NCI-H524 treated with DMSO at 0.1 percent for 48 hours (cell line): ENCODE measurements at regions not wholly inside any gene's neighbourhood (a gene's known extent, or its start where the extent isn't known, plus 50 kb on each side); places are given as distances from the start of the nearest gene placed in this dataset.

Experiments
- DNase-seq: peaks from one replicate; lab custom pipeline; 2025; lab: John Stamatoyannopoulos, UW

DNA sequence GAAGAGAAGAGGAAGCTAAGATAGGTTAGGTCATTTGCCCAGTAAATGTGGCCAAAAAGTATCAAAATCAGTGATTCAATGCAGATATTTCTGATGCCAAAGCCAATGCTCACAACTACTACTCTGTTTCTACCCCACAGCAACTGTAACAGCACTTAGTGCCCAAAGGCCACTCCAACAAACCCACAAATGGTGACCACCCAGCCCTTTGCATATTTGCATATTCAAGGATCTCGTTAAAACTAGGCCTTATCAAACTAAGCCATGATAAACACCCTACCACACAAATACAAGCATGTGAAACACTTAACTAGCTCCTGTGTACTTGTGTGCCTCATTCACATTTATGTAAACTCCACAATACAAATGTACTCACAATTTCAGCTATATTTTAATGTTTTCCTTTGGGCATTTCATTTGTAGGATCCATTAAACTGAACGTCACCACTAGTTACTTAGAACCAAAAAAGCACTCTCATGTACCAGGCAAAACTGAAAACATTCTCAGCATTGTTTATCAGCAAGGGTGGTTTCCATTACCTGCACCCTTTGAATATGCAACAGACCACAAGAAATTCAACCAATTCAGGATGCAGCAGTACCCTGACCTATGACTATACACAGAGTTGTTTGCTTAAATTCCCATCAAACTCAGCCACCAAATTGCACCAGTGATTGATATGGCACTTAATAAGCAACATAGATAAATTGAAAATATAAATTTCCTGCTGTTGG is 111.2 kb upstream of the STT3B start:
- no peak for DNase-seq

DNA sequence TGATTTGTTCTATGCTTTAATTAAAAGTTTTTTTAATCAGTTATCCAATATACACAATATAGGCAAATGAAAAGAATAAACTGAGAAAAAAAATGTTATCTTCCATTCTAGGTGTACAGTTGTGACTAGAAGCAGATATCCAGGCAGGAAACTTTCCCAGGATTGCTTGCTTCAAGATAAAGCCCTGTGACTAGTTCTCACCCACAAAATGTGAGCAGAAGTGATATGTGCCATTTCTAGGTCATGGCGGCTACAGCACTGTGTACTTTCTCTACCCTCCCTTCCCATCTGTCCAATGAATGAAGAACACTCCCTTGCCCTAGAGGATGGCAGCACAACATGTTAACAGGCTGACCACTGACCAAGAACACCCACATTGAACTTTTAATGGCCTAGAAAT is 110.5 kb upstream of the STT3B start:
- DNase-seq, result no peak

DNA sequence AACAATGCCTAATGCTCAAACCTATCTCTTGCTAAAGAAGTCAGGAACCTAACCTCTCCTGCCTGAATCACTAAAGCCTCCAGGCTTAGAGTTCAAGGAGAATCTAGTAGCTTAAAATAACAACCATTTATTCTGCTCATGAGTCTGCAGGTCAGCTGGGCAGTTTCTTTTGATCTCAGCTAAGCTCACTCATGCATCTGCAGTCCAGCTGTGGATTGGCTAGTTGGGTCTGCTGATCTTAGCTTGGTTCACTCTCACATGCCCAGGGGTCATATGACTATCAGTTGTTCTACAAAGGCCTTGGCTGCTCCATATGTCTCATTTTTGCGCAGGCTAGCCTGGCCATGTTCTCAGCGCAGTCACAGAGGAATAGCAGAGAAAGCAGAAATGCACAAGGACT is 109.2 kb upstream of the STT3B start:
- DNase-seq, result no peak

DNA sequence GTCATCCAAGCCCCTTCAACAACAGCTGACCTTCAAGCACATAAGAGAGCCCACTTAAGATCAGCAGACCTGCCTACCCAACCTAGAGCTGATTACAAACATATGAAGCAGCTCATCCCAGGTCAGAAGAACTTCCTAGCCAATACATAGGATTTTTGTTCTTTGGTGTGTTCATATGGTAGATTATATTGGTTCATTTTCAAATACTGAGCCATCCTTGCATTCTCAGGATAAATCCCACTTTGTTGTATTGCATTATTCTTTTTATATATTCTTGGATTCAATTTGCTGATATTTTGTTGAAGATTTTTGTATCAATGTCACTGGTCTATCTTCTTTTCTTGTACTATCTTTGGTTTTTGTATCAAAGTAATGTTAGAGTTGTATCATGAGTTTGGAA is 107.3 kb upstream of the STT3B start:
- DNase-seq, result no peak

DNA sequence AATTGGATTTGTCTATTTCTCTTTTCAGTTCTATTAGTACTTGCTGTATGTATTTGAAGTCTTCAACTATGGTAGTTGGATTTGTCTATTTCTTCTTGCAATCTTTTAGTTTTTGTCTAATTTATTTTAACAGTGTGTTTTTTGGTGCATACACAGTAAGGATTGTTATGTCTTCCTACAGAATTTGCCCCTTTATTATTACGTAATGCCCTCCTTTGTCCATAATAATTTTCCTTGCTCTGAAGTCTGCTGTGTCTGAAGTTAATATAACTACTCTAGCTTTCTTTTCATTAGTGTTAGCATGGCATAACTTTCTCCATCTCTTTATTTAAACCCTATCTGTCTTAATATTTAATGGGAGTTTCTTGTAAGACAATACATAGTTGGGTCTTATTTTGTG is 105.1 kb upstream of the STT3B start:
- DNase-seq, result no peak

DNA sequence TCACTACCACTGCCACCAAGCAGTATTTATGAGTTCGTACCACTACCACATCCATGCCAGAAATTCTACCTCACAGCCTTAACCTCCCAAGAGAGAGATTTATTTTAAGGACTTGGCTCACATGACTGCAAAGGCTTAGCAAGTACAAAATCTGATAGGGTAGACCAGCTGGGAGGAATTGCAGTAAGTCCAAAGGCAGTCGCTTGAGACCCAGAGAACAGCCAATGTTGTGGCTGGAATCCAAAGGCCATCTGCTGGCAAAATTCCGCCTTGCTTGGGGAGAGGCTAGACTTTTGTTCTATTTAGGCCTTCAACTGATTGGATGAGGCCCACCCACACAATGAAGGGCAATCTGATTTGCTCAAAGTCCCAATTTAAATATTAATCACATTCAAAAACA is 101.4 kb upstream of the STT3B start:
- no peak for DNase-seq

DNA sequence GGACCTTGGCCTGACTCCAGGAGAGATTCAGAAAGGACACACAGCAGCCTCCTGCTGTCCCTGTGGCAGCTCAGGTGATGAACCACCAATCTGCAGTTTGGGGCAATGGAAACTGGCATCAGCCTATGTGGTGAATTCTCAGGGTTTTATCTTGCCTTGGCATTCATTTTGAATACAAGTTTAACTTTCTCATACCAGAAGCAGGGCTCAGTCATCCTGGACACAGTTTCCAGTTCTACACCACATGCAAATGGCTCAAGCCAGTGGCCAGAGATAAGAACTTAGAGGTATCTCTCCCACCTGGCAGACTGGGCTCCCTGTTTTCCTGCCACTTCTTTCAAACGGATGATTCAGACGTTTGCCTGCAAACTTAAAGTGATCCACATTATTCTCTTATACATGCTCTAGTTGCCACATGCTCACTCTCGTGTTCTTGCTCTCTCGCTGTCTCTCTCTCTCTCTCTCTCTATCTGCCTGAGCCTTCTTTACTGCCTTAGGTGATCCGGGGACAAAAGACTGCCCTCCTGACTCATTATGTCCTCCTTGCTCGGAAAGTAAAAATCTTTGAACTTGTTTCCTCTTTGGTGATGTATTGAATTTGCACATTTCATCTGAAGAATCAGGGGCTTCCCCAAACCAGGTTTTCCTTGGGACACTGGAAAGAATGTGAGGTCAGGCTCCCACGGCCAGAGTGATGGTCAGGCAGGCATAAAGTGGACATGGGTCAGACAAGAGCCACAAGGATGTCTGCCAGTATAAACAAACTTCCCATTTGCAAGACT is 99.6 kb upstream of the STT3B start:
- no peak for DNase-seq

DNA sequence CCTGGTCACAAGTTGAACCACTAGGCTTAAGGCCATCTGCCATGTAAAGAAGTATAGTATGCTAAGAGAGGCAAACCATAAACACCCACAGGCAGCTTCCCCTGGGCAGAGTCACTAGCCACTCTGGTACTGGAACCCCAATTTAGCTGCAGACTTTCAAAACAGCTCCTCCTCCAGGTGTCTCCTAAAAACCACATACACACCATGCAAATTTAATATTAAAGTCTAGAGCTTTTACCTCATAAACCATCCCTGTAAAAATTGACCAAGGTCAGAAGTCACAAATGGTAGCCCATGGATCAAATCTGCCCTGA is 99.1 kb upstream of the STT3B start:
- no peak for DNase-seq

DNA sequence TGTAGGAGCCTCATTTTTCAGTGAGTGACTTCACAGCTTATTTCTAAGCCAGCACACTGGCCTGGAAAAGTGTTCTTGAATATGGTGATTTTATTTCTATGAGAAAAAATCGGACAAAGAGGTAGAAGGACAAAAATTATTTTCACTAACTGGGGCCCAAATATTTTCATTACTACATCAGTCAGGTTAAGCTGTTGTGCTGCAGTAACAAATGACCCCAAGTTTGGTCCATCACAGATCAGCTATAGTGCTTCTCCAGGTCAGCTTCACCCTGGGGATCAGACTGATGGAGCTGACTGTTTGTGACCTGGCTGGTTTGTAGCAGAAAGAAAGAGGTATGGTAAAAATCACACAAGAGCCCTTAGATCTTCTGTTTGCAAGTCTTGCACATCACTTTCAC is 97.9 kb upstream of the STT3B start:
- DNase-seq, result no peak

DNA sequence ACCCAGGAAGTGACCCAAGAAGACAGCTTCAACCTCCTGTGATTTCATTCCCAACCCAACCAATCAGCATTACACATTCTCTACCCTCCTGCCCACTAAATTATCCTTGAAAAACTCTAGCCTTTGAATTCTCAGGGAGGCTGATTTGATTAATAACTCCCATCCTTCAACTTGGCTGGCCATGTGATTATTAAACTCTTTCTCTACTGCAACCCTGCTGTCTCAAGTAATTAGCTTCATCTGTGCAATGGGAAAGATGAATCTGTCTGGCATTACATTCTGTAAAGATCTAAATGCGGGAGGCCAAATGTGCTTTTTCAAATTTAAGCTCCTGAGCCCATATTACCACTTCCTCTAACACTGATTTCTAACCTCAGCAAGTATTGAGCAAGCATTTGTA is 95.9 kb upstream of the STT3B start:
- no peak for DNase-seq

DNA sequence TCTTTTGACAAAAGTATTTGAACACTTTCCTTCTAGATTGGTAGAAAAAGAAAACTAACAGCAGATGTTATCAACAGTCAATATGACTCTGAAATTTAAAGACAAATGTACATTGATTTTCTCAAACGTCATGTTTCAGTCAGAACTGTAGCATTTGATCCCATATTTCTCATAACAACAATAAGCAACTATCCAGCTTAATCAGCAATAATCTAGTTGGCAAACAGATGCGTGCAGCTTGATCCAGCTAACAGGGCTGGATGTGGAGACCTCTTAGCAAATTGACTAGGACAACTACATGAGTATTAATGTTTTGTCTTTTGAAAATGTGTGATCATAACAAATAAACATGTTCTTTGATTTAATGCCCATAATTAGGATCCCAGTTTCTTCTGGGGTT is 94.0 kb upstream of the STT3B start:
- DNase-seq, result no peak

DNA sequence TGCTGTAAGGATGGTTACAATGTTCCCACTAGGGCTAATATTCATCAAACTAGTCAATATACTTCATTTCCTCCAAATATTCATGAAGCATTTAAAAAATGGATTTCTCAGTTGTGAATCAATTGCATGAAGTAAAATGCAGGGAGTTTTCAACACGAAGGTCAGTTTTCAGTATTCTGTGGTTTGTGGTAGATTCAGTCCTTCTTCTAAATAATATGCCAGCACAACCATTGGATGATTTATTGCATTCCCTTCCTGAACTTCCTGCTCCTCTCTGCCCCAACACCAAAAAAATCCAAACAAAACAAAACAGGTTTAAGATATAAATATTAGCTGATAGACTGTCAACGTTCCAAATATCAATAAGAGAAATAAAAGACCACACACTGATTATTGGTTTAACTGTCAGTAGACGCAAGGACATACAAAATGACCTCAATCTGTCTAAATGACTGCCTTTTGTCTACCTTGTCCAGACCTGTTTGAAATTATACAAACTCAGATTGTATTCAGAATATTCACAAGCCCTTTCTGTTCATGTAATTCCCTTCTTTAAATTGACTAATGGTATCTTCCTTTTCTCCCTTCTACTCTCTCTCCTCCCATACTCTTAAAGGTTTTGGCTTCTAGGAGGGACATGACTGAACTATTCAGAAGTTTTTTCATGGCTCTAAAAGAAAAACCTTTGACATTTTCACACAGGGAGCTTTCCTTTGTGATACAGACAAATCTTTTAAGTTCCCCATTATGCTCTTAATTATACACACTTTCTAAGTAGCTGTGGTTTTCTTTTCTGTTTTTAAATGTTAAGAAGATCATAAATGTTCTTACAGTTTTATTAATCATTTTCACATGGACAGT is 92.6 kb upstream of the STT3B start:
- no peak for DNase-seq

DNA sequence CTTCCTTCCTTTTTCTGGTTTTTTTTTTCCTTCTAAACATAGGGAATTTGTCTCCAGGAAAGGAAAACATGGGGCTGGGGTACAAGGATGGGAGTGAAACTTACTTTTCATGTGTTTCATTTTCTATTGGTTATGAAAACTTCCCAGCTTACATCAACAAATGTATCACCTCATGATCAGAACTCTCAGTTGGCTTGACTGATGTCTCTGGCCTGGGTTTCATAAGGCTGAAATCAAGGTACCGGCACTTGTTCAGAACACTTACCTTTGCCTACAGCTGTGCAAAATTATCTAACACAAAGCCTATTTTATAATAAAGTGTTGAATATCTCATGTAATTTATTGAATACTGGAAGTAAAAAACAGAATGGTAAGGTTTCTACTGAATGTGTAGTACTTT is 91.8 kb upstream of the STT3B start:
- DNase-seq, result no peak

DNA sequence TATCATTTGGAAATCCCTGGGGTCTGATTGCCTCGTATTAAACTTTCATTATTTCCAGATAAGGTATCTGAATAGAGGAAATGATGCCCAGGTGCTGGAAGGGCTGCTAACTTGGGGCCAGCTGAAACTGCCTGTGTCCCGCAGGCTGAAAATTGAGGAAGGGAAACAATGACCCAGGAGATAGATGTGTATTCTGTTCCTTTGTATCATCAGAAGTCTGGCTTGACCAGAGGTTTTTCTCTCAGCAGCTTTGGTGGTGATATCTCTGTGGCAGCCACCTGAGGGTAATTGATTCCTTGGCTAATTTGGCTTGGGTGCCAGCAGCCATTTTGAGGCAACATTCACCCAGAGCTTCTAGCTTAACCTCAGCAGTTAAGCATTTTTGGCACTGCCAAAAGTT is 90.0 kb upstream of the STT3B start:
- DNase-seq, result no peak

DNA sequence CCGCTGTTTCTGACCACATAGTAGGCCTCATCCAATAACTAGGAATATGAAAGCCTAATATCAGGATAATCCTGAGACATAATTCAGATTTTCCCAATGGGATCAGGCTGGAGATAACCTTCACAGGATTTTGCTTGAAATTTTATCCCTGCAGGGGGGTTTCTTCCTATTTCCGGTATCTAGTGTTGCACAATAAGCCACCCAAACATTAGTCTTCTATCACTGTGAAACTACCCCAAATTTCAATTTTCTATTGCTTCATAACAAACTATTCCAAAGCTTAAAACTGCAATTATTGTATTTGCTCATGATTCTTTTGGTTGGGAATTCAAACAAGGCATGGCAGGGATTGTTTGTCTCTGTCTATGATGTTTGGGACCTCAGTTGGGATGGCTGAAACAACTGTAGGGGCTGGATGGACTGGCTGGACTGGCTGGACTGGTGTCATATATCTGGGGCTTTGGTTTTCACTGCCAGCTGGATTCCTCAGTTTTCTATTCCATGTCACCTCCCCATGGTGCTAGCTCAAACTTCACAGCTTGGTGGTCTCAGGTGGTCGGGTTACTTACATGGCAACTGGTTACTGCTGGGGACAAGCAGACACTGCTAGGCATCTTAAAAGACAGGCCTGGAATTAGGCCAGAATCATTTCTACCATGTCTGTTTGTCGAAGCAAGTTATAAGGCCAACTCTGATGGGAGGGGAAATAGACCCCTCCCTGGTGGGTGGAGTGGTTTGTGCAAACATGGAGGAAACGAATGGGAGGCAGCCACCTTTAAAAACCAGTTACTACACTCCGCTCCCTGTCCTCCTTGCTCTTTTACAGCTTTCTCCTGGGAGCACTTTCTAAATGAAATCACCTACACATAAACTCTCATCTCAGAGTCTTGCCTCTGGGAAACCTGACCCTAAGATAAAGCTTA is 88.2 kb upstream of the STT3B start:
- DNase-seq, result no peak

DNA sequence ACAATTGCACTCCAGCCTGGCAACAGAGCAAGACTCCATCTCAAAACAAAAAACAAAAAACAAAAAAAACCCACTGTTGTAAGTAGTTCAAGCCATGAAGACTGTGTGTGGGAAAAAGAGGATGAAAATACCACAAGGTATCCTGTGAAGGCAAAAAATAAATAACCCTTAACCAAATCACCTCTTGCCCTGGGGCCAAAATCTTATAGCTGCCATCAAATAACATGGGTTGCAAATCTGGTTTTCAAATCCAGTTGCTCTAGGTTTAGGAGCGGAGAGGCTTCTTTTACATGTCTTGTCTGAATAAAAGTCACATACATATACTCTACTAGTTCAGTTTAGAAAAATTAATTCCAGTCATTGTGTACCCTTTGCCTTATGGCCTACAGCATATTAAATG is 87.0 kb upstream of the STT3B start:
- no peak for DNase-seq

DNA sequence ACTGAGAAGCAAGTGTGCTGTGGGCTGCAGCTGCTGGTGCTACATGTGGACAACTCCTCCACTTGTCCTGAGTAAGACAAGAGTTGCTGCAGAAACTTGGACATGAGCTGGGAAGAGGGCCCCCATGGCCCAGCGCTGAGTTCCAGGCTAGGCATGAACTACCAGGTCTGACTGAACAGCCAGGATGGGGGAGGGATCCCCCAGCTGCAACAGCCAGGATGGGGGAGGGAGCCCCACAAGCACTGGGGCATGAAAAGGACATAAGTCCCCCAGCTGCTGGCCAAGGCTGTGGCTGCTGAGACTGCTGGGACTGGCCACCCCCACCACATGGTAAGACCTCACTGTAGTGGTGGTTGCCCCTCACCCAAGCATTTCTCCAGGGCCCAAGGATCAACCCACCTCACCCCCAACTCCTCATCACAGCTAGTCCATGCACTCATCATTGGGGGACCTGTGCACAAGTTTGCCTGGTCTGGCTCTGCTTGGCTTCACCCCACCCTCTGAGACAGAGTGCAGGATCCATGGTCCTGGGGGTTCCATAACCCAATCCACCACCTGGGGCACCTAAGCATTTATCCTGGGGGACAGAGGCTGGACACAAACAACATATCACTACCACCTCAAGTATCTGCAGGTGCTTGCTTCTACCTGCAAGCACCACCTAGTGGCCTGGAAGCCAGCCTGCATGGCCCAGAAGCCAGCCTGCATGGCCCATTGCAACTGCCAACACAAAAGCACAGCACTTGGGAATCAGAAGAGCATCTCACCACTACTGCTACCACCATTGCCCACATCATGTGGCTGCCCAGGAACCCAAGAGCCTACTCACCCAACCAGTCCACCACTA is 84.5 kb upstream of the STT3B start:
- no peak for DNase-seq

DNA sequence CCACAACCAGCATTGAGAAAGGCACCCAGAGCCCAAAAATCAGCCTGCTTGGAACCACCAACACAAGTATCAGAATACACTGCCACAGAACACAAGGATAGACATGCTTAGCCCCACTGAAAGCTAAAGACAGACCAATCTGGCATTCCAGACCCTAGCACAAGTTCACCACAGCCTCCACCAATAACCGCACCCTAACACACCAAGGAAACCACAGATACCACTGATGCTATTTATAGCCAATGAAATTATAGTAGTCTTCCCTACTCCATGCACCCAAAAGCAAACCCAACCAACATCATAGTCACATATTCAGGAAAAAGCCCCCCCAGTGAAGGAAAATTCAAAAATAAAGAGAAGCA is 83.9 kb upstream of the STT3B start:
- no peak for DNase-seq

DNA sequence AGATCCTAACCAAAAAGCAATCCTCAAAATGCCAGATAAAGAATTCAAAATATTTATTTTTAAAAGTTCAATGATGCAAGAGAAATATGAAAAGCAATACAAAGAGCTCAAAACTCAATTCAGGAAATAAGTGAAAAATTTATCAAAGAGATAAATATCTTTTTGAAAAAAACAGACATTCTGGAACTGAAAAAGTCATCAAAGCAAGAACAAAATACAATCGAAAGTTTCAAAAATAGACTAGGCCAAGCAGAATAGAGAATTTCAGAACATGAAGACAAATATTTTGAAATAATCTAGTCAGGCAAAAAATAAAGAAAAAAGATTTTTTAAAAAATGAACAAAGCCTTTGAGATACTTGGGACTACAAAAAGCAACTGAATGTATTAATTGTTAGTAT is 83.4 kb upstream of the STT3B start:
- no peak for DNase-seq

DNA sequence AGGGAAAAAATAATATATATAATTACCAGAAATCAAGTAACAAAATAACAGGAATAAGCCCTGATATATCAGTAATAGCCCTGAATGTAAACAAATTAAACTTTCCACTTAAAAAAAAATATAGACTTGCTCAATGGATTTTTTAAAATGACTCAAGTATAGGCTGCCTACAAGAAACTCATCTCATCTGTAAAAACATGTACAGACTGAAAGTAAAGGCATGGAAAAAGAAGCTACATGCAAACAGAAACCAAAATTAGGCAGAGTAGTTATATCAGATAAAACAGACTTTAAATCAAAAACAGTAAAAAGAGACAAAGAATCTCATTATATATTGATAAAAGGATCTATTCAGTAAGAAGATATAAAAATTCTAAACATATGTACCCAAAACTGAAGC is 82.4 kb upstream of the STT3B start:
- no peak for DNase-seq

DNA sequence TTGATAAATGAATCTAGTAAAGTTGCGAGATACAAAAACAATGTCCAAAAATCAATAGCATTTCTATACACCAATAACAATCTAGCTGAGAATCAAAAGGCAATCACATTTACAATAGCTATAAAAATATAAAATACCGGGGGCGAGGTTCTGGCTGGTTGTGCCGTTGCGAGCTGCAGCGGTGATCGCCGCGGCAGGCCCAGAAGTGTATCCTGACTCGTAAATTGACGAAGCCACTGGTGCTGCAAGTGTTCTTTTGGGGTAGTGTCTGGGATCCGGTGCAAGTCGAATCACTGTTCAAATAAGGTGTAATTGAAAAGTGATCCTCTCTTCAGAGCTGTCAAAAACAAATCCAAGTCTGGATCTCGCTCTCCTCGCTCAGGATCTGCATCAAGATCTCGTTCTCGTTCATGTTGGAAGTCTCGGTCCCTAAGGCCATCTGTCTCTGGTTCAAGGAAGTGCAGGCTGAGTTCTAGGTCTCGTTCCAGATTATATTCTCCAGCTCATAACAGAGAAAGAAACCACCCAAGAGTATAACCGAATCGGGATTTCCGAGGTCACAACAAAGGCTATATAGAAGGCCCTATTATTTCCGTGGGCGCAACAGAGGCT is 80.1 kb upstream of the STT3B start:
- no peak for DNase-seq
